Keratinocyte (primary cell): ENCODE measurements at regions not wholly inside any gene's neighbourhood (a gene's known extent, or its start where the extent isn't known, plus 50 kb on each side); places are given as distances from the start of the nearest gene placed in this dataset.

Experiments
- DNase-seq: peaks from one replicate; pipeline ENCODE4 v3.0.0-alpha.2; 2011; ENCODE audit warnings: low read depth, missing footprints, low spot score
- FAIRE-seq: peaks from 2 replicates; lab custom pipeline; 2011; peaks lifted over from hg19 to GRCh38; lab: Jason Lieb, UNC
- H2AFZ ChIP-seq: 2 replicates; pipeline ENCODE4 v1.6.0; 2012; ENCODE audit warnings: low read length, control low read depth, inconsistent platforms; ENCODE audit not compliant: control insufficient read depth
- H3K27ac ChIP-seq: 2 replicates; pipeline ENCODE4 v1.5.1; 2011; ENCODE audit warnings: low read length; ENCODE audit not compliant: control insufficient read depth, insufficient read depth
- H3K27me3 ChIP-seq: 3 replicates; pipeline ENCODE4 v1.6.0; 2011; ENCODE audit warnings: low read length; ENCODE audit not compliant: control insufficient read depth, insufficient read depth; ENCODE audit errors: extremely low read depth
- H3K36me3 ChIP-seq, 2 experiments: 2 replicates in 1 of 2; 3 replicates in 1 of 2; pipeline ENCODE4 v1.5.1; 2011; ENCODE audit warnings: low read length in 2 of 2, mild to moderate bottlenecking in 1 of 2; ENCODE audit not compliant: control insufficient read depth in 2 of 2, insufficient read depth in 2 of 2; ENCODE audit errors: extremely low read depth in 1 of 2
- H3K4me1 ChIP-seq: 3 replicates; pipeline ENCODE4 v1.5.1; 2011; ENCODE audit warnings: low read length; ENCODE audit not compliant: control insufficient read depth, insufficient read depth; ENCODE audit errors: extremely low read depth
- H3K4me2 ChIP-seq: 3 replicates; pipeline ENCODE4 v1.6.0; 2011; ENCODE audit warnings: low read depth, low read length; ENCODE audit not compliant: control insufficient read depth, insufficient read depth; ENCODE audit errors: extremely low read depth
- H3K4me3 ChIP-seq, 3 experiments: fragments of 200-600 bp in 1 of 3; sonication (generic) in 1 of 3; 2 replicates in 2 of 3; 3 replicates in 1 of 3; pipeline ENCODE4 v1.5.1; 2011 to 2016; ENCODE audit warnings: low read length in 3 of 3, mild to moderate bottlenecking in 3 of 3, control low read depth in 2 of 3, inconsistent platforms in 1 of 3, low read depth in 1 of 3, mixed read lengths in 1 of 3, mixed run types in 1 of 3, moderate library complexity in 1 of 3; ENCODE audit not compliant: control insufficient read depth in 2 of 3, insufficient read depth in 2 of 3; ENCODE audit errors: extremely low read depth in 1 of 3
- H3K79me2 ChIP-seq: 2 replicates; pipeline ENCODE4 v1.6.0; 2012; ENCODE audit warnings: low read length; ENCODE audit not compliant: control insufficient read depth, insufficient read depth
- H3K9ac ChIP-seq: 3 replicates; pipeline ENCODE4 v1.6.0; 2011; ENCODE audit warnings: low read length; ENCODE audit not compliant: control insufficient read depth, insufficient read depth; ENCODE audit errors: extremely low read depth
- H3K9me1 ChIP-seq: 3 replicates; pipeline ENCODE4 v1.6.0; 2011; ENCODE audit warnings: low read length; ENCODE audit not compliant: control insufficient read depth, insufficient read depth; ENCODE audit errors: extremely low read depth
- H3K9me3 ChIP-seq: 2 replicates; pipeline ENCODE4 v1.5.1; 2012; ENCODE audit warnings: low read depth, low read length; ENCODE audit not compliant: control insufficient read depth
- H4K20me1 ChIP-seq: 3 replicates; pipeline ENCODE4 v1.6.0; 2011; ENCODE audit warnings: low read length; ENCODE audit not compliant: control insufficient read depth, insufficient read depth; ENCODE audit errors: extremely low read depth
- CTCF ChIP-seq, 3 experiments: IDR thresholded peaks in 1 of 3; conservative IDR thresholded peaks in 1 of 3; optimal IDR thresholded peaks in 1 of 3; 2 replicates in 2 of 3; 3 replicates in 1 of 3; pipeline versions ENCODE3 to v1.5.1; 2011; ENCODE audit warnings: low read length in 3 of 3, mild to moderate bottlenecking in 3 of 3, moderate library complexity in 2 of 3, control low read depth in 1 of 3, inconsistent platforms in 1 of 3; ENCODE audit not compliant: insufficient read depth in 2 of 3; ENCODE audit errors: extremely low read depth in 1 of 3
- EZH2 ChIP-seq: IDR thresholded peaks from one replicate; pipeline ENCODE4 v1.6.1; 2012; ENCODE audit warnings: inconsistent platforms, mild to moderate bottlenecking, low read length, moderate library complexity
- dilution Hi-C: fragments of 300-500 bp; cut with MboI; formaldehyde crosslinking; loops from one replicate; pipeline ENCODE4 v1.7.0; 2020; ENCODE audit warnings: low sequenced_read_pairs; ENCODE audit not compliant: extremely low pct_ligation_motif_present

GRCh38 chr13:34038541-34039068 lies 220.7 kb downstream of the RFC3 start:
- Histone ChIP-seq H3K4me3 (no peak overlapping the region), H3K79me2 (no peaks in the 10 kb centered on the region), H3K9me3 (no peaks in the 10 kb centered on the region), H3K4me2 (no peak overlapping the region), H3K4me1 (peaks cover 32% of the 10 kb centered on the region), H3K36me3 (no peaks in the 10 kb centered on the region), H2AFZ (no peak overlapping the region), H3K9me1 (no peaks in the 10 kb centered on the region), H4K20me1 (no peaks in the 10 kb centered on the region), H3K27ac (no peak overlapping the region), H3K9ac (no peak overlapping the region), H3K27me3 (no peaks in the 10 kb centered on the region)
- FAIRE-seq (no peak), DNase-seq (no peak)
- TF ChIP-seq CTCF (optimal IDR thresholded peaks at IDR 0.05 in 1 of 3, IDR thresholded peaks at IDR 0.05 in 1 of 3, conservative IDR thresholded peaks at IDR 0.05 in 1 of 3; ENCODE audit: extremely low read depth in 1 of 3, insufficient read depth in 2 of 3, low read length in 3 of 3) (no peak), EZH2 (no peak)
- dilution Hi-C loops, result no loop called here

- no peak for DNase-seq
- Histone ChIP-seq H3K36me3 (no peaks in the 10 kb centered on the region), H3K4me3 (no peak overlapping the region), H3K4me2 (no peak overlapping the region), H3K9me3 (no peaks in the 10 kb centered on the region), H3K4me1 (peaks cover 41% of the 10 kb centered on the region), H3K9ac (no peak overlapping the region), H2AFZ (peak overlapping the region; percentile 34), H3K27me3 (no peaks in the 10 kb centered on the region), H4K20me1 (no peaks in the 10 kb centered on the region), H3K9me1 (no peaks in the 10 kb centered on the region), H3K27ac (no peak overlapping the region), H3K79me2 (no peaks in the 10 kb centered on the region)
- TF ChIP-seq EZH2 (no peak), CTCF (optimal IDR thresholded peaks at IDR 0.05 in 1 of 3, IDR thresholded peaks at IDR 0.05 in 1 of 3, conservative IDR thresholded peaks at IDR 0.05 in 1 of 3; ENCODE audit: extremely low read depth in 1 of 3, insufficient read depth in 2 of 3, low read length in 3 of 3) (no peak)
- dilution Hi-C loops, result no loop called here
- no peak for FAIRE-seq
Observed at GRCh38 chr13:34039678-34040077, 221.7 kb downstream of the RFC3 start.
